OCI-LY3 (cell line): ENCODE measurements at regions not wholly inside any gene's neighbourhood (a gene's known extent, or its start where the extent isn't known, plus 50 kb on each side); places are given as distances from the start of the nearest gene placed in this dataset.

Experiments used
- CTCF ChIP-seq: fragments of 200-600, 300-600 bp; sonication (generic); IDR thresholded peaks from 2 replicates; pipeline ENCODE4 v1.5.1; 2014; ENCODE audit warnings: antibody characterized with exemption, low read length, low read depth
- EZH2phosphoT487 ChIP-seq: fragments of 200-600 bp; shearing (Covaris generic); IDR thresholded peaks from 2 replicates; pipeline ENCODE4 v1.6.1; 2018; ENCODE audit warnings: antibody characterized with exemption, mixed run types, low read depth

DNA sequence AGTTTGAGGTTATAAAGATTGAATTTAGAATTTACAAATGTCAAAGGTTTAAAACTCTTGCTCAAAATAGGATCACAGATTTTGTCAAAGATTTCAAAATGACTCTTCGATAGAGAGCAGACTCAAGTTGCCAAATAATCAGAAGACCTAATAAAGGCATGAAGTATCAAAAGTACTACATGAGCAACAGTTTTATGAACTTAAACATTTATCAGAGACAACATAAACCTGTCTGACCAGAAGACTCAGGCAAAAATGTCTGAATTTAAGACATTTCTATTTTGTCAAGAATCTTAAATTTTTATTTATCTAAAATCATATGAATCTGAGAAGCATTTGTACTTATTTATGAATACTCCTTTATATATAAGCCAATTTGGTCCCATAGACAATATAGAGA lies 330.9 kb downstream of the PTPRU start:
- TF ChIP-seq CTCF (no peak), EZH2phosphoT487 (no peak)
